Loucy (cell line): ENCODE measurements at regions not wholly inside any gene's neighbourhood (a gene's known extent, or its start where the extent isn't known, plus 50 kb on each side); places are given as distances from the start of the nearest gene placed in this dataset.

Experiments
- EZH2phosphoT487 ChIP-seq: fragments of 200-600 bp; IDR thresholded peaks from 2 replicates; pipeline ENCODE4 v1.6.1; 2018; ENCODE audit warnings: antibody characterized with exemption, mild to moderate bottlenecking, moderate library complexity, borderline replicate concordance
- TF ChIP-seq, protein P1 (sequence below): fragments of 200-600 bp; sonication (generic); conservative IDR thresholded peaks from 2 replicates; pipeline ENCODE4 v1.5.1; 2014; ENCODE audit warnings: mild to moderate bottlenecking, antibody characterized with exemption, low read length

- TF ChIP-seq, protein P1, sequence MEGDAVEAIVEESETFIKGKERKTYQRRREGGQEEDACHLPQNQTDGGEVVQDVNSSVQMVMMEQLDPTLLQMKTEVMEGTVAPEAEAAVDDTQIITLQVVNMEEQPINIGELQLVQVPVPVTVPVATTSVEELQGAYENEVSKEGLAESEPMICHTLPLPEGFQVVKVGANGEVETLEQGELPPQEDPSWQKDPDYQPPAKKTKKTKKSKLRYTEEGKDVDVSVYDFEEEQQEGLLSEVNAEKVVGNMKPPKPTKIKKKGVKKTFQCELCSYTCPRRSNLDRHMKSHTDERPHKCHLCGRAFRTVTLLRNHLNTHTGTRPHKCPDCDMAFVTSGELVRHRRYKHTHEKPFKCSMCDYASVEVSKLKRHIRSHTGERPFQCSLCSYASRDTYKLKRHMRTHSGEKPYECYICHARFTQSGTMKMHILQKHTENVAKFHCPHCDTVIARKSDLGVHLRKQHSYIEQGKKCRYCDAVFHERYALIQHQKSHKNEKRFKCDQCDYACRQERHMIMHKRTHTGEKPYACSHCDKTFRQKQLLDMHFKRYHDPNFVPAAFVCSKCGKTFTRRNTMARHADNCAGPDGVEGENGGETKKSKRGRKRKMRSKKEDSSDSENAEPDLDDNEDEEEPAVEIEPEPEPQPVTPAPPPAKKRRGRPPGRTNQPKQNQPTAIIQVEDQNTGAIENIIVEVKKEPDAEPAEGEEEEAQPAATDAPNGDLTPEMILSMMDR, result no peak
- no peak for TF ChIP-seq EZH2phosphoT487
Measured at GRCh38 chr1:181990728-181991127, 70.8 kb downstream of the ZNF648 start.
